HUES48 (cell line): ENCODE measurements at regions not wholly inside any gene's neighbourhood (a gene's known extent, or its start where the extent isn't known, plus 50 kb on each side); places are given as distances from the start of the nearest gene placed in this dataset.

ENCODE experiments used
- H3K27ac ChIP-seq: one replicate; pipeline ENCODE4 v1.7.0; 2013; ENCODE audit warnings: low read depth, low read length, inconsistent platforms
- H3K27me3 ChIP-seq: 2 replicates; pipeline ENCODE4 v1.6.1; 2013; ENCODE audit warnings: mild to moderate bottlenecking, low read length; ENCODE audit not compliant: control insufficient read depth, insufficient read depth
- H3K36me3 ChIP-seq: 2 replicates; pipeline ENCODE4 v1.6.1; 2013; ENCODE audit warnings: low read length; ENCODE audit not compliant: control insufficient read depth, insufficient read depth
- H3K4me1 ChIP-seq: 2 replicates; pipeline ENCODE4 v1.6.1; 2013; ENCODE audit warnings: mild to moderate bottlenecking, low read length; ENCODE audit not compliant: control insufficient read depth, insufficient read depth
- H3K4me3 ChIP-seq: 2 replicates; pipeline ENCODE4 v1.5.1; 2013; ENCODE audit warnings: mild to moderate bottlenecking, low read depth, low read length
- H3K9ac ChIP-seq: 2 replicates; pipeline ENCODE4 v1.6.1; 2013; ENCODE audit warnings: mild to moderate bottlenecking, low read depth, low read length, moderate library complexity
- H3K9me3 ChIP-seq: 2 replicates; pipeline ENCODE4 v1.6.1; 2013; ENCODE audit warnings: low read length; ENCODE audit not compliant: control insufficient read depth, insufficient read depth

GRCh38 chr10:110442746-110443145, 55.0 kb upstream of the DUSP5 start:
- no peak overlapping the region for H3K4me3 ChIP-seq
- H3K9ac ChIP-seq: no peak overlapping the region
- peaks cover 4% of the 10 kb centered on the region; the same call in 1 of the 2 replicates for H3K4me1 ChIP-seq
- no peaks in the 10 kb centered on the region for H3K9me3 ChIP-seq
- no peaks in the 10 kb centered on the region for H3K36me3 ChIP-seq
- no peaks in the 10 kb centered on the region for H3K27me3 ChIP-seq
- no peak overlapping the region for H3K27ac ChIP-seq

DNA sequence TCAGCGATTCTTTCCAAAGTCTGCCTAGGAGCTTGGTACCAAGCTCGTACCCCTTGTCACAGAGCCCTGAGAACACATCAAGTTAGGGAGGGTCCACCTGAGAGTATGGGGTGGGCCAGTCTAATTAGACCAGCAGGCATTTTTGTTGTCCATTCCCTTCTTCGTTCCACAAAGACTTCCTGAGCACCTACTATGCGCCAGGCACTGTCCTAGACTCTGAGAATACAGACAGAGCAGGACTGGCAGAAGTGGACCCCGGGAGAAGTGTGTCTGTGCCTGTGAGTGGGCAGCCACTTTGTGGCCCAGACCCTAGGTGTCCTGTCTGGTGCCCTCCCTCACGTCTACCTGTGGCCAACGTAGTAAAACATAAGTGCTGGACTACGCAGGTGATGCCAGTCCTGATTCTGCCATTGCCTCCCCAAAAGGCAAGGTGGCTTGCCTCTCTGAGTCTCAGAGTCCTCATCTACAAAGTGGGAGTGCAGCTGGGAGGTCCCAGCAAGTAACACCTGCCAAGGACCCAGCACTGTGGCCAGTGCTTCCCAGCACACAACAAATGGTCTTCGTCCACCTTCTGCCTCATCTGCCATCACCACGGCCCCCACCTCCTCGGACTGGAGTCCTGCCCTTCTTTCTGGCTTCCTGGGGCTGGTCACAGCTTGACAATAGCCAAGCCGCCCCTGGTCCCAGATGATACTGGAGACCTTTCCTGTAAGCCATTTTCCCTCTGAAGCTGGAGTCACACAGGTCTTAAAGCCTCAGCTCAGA, 54.3 kb upstream of the DUSP5 start:
- Histone ChIP-seq H3K4me3 (no peak overlapping the region), H3K9me3 (no peaks in the 10 kb centered on the region), H3K27me3 (no peaks in the 10 kb centered on the region), H3K36me3 (no peaks in the 10 kb centered on the region), H3K4me1 (peaks cover 4% of the 10 kb centered on the region; the same call in 1 of the 2 replicates), H3K27ac (no peak overlapping the region), H3K9ac (no peak overlapping the region)

- no peak overlapping the region for H3K27ac ChIP-seq
- no peak overlapping the region for H3K4me3 ChIP-seq
- H3K4me1 ChIP-seq: peaks cover 4% of the 10 kb centered on the region; the same call in 1 of the 2 replicates
- no peak overlapping the region for H3K9ac ChIP-seq
- no peaks in the 10 kb centered on the region for H3K9me3 ChIP-seq
- H3K36me3 ChIP-seq: no peaks in the 10 kb centered on the region
- H3K27me3 ChIP-seq: no peaks in the 10 kb centered on the region
Measured at GRCh38 chr10:110444004-110444337, 53.7 kb upstream of the DUSP5 start.

GRCh38 chr10:110445871-110446270, 51.8 kb upstream of the DUSP5 start:
- H3K36me3 ChIP-seq: no peaks in the 10 kb centered on the region

DNA sequence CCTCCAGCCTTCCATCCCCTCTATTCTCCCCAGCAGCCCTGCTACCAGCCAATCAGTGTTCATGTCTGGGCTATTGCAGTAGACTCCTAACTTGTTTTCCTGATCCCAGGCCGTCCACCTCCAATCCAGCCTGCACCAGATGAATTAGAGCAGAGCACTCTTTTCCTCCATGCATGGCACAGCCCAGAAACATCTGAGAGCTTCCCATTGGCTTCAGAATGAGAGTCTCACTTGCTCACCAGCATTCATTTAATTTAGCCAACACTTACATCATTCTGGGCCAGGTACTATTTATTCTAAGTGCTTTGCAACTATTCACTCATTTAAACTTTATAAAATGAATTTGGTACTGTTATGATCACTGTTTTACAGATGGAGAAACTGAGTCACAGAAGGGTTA, 51.4 kb upstream of the DUSP5 start:
- Histone ChIP-seq H3K27ac (no peak overlapping the region), H3K4me1 (peaks cover 4% of the 10 kb centered on the region; the same call in 1 of the 2 replicates), H3K27me3 (no peaks in the 10 kb centered on the region), H3K36me3 (no peaks in the 10 kb centered on the region), H3K9ac (no peak overlapping the region), H3K9me3 (no peaks in the 10 kb centered on the region), H3K4me3 (no peak overlapping the region)

More at GRCh38 chr10:110445871-110446270, 51.8 kb upstream of the DUSP5 start:
- Histone ChIP-seq H3K27me3 (no peaks in the 10 kb centered on the region), H3K4me1 (peaks cover 4% of the 10 kb centered on the region; the same call in 1 of the 2 replicates), H3K9me3 (no peaks in the 10 kb centered on the region), H3K9ac (no peak overlapping the region), H3K4me3 (no peak overlapping the region), H3K27ac (no peak overlapping the region)

- Histone ChIP-seq H3K4me3 (no peak overlapping the region), H3K4me1 (no peaks in the 10 kb centered on the region), H3K27ac (no peak overlapping the region), H3K36me3 (no peaks in the 10 kb centered on the region), H3K27me3 (no peaks in the 10 kb centered on the region), H3K9ac (no peak overlapping the region), H3K9me3 (no peaks in the 10 kb centered on the region)
Measured at GRCh38 chr10:110446954-110447608, 50.6 kb upstream of the DUSP5 start.

- Histone ChIP-seq H3K27me3 (no peaks in the 10 kb centered on the region), H3K9ac (no peak overlapping the region), H3K4me3 (no peak overlapping the region), H3K9me3 (no peaks in the 10 kb centered on the region), H3K27ac (no peak overlapping the region), H3K36me3 (no peaks in the 10 kb centered on the region), H3K4me1 (no peaks in the 10 kb centered on the region)
Measured at GRCh38 chr10:110447886-110448285, 49.8 kb upstream of the DUSP5 start.
